H9 (cell line): ENCODE measurements at regions not wholly inside any gene's neighbourhood (a gene's known extent, or its start where the extent isn't known, plus 50 kb on each side); places are given as distances from the start of the nearest gene placed in this dataset.

Source experiments
- DNase-seq: peaks from one replicate; pipeline ENCODE4 v3.0.0-alpha.2; 2017
- H2AFZ ChIP-seq: one replicate; pipeline ENCODE4 v1.6.1; 2013; ENCODE audit warnings: mild to moderate bottlenecking, low read length, control low read depth, moderate library complexity
- H2AK5ac ChIP-seq: 2 replicates; pipeline ENCODE4 v1.6.1; 2013; ENCODE audit warnings: low read length, control low read depth, mixed read lengths; ENCODE audit not compliant: insufficient read length
- H2BK120ac ChIP-seq: one replicate; pipeline ENCODE4 v1.6.1; 2013; ENCODE audit warnings: low read depth, mild to moderate bottlenecking, low read length, control low read depth, inconsistent platforms; ENCODE audit not compliant: poor library complexity, severe bottlenecking
- H2BK12ac ChIP-seq: 2 replicates; pipeline ENCODE4 v1.6.1; 2013; ENCODE audit warnings: low read length, control low read depth, mixed read lengths, low read depth; ENCODE audit not compliant: insufficient read length
- H2BK15ac ChIP-seq: 2 replicates; pipeline ENCODE4 v1.6.1; 2013; ENCODE audit warnings: low read depth, low read length, control low read depth
- H2BK20ac ChIP-seq: one replicate; pipeline ENCODE4 v1.6.1; 2013; ENCODE audit warnings: low read depth, mild to moderate bottlenecking, low read length, control low read depth, inconsistent platforms; ENCODE audit not compliant: poor library complexity, severe bottlenecking
- H2BK5ac ChIP-seq: 2 replicates; pipeline ENCODE4 v1.6.1; 2013; ENCODE audit warnings: low read length, control low read depth, mixed read lengths; ENCODE audit not compliant: insufficient read length
- H3K14ac ChIP-seq: 2 replicates; pipeline ENCODE4 v1.6.1; 2013; ENCODE audit warnings: low read length, control low read depth; ENCODE audit not compliant: insufficient read depth
- H3K18ac ChIP-seq: 2 replicates; pipeline ENCODE4 v1.6.1; 2013; ENCODE audit warnings: low read depth, mild to moderate bottlenecking, mixed read lengths, low read length, control low read depth; ENCODE audit not compliant: insufficient read length
- H3K23ac ChIP-seq: 2 replicates; pipeline ENCODE4 v1.6.1; 2013; ENCODE audit warnings: low read length, control low read depth, mixed read lengths, low read depth; ENCODE audit not compliant: insufficient read length
- H3K23me2 ChIP-seq: 2 replicates; pipeline ENCODE4 v1.6.1; 2013; ENCODE audit warnings: low read depth, mild to moderate bottlenecking, mixed read lengths, low read length, control low read depth; ENCODE audit not compliant: insufficient read length, poor library complexity, severe bottlenecking
- H3K27ac ChIP-seq: 2 replicates; pipeline ENCODE4 v1.5.1; 2013; ENCODE audit warnings: low read length, control low read depth, mixed read lengths, low read depth; ENCODE audit not compliant: insufficient read length
- H3K27me3 ChIP-seq: 2 replicates; pipeline ENCODE4 v1.6.1; 2013; ENCODE audit warnings: low read length, control low read depth, inconsistent platforms; ENCODE audit not compliant: insufficient read depth
- H3K4ac ChIP-seq: 2 replicates; pipeline ENCODE4 v1.6.1; 2013; ENCODE audit warnings: low read depth, mild to moderate bottlenecking, control low read depth, inconsistent platforms, low read length, moderate library complexity
- H3K4me1 ChIP-seq: 2 replicates; pipeline ENCODE4 v1.6.1; 2013; ENCODE audit warnings: low read length, control low read depth, inconsistent platforms; ENCODE audit not compliant: insufficient read depth
- H3K4me2 ChIP-seq: 2 replicates; pipeline ENCODE4 v1.6.1; 2013; ENCODE audit warnings: low read length, control low read depth, mixed read lengths; ENCODE audit not compliant: insufficient read length, insufficient read depth
- H3K56ac ChIP-seq: 2 replicates; pipeline ENCODE4 v1.6.1; 2013; ENCODE audit warnings: low read depth, mild to moderate bottlenecking, mixed read lengths, low read length, control low read depth; ENCODE audit not compliant: insufficient read length
- H3K79me1 ChIP-seq: 2 replicates; pipeline ENCODE4 v1.6.1; 2013; ENCODE audit warnings: low read depth, mild to moderate bottlenecking, moderate library complexity, low read length, control low read depth, inconsistent platforms; ENCODE audit not compliant: insufficient read depth, poor library complexity, severe bottlenecking
- H3K79me2 ChIP-seq: 2 replicates; pipeline ENCODE4 v1.6.1; 2013; ENCODE audit warnings: low read length, control low read depth, inconsistent platforms; ENCODE audit not compliant: insufficient read depth
- H3K9ac ChIP-seq: 2 replicates; pipeline ENCODE4 v1.6.1; 2013; ENCODE audit warnings: low read length, control low read depth, mixed read lengths; ENCODE audit not compliant: insufficient read length; ENCODE audit errors: extremely low read depth
- H3K9me3 ChIP-seq: one replicate; pipeline ENCODE4 v1.6.1; 2013; ENCODE audit warnings: low read depth, low read length, inconsistent platforms; ENCODE audit not compliant: control insufficient read depth
- H3T11ph ChIP-seq: one replicate; pipeline ENCODE4 v1.6.1; 2013; ENCODE audit warnings: mild to moderate bottlenecking, low read length, control low read depth, inconsistent platforms
- H4K20me1 ChIP-seq: one replicate; pipeline ENCODE4 v1.6.1; 2013; ENCODE audit not compliant: control insufficient read depth, insufficient read length, insufficient read depth
- H4K5ac ChIP-seq: 2 replicates; pipeline ENCODE4 v1.6.1; 2013; ENCODE audit warnings: low read depth, mild to moderate bottlenecking, mixed read lengths, low read length, control low read depth; ENCODE audit not compliant: insufficient read length
- H4K8ac ChIP-seq: replicated peaks from 2 replicates; pipeline ENCODE4 v1.6.1; 2013; ENCODE audit warnings: low read length, control low read depth, mixed read lengths, low read depth; ENCODE audit not compliant: insufficient read length
- H4K91ac ChIP-seq: 2 replicates; pipeline ENCODE4 v1.6.1; 2013; ENCODE audit warnings: low read depth, mild to moderate bottlenecking, moderate library complexity, mixed read lengths, low read length, control low read depth; ENCODE audit not compliant: insufficient read length
- H3K27ac Mint-ChIP-seq, 3 experiments: 2 replicates in 2 of 3; 3 replicates in 1 of 3; pipeline ENCODE4 v1.8.0; 2020 to 2021; ENCODE audit warnings: mixed read lengths in 3 of 3, mild to moderate bottlenecking in 1 of 3, moderate library complexity in 1 of 3
- H3K27me3 Mint-ChIP-seq: 2 replicates; pipeline ENCODE4 v1.8.0; 2021; ENCODE audit warnings: low read depth, mild to moderate bottlenecking, moderate library complexity, mixed read lengths
- H3K36me3 Mint-ChIP-seq, 3 experiments: 2 replicates in 2 of 3; 3 replicates in 1 of 3; pipeline ENCODE4 v1.8.0; 2020 to 2021; ENCODE audit warnings: low read depth in 3 of 3, mixed read lengths in 3 of 3; ENCODE audit not compliant: insufficient read depth in 1 of 3
- H3K4me1 Mint-ChIP-seq, 2 experiments: 2 replicates each; pipeline ENCODE4 v1.8.0; 2020; ENCODE audit warnings: mixed read lengths in 2 of 2
- H3K4me3 Mint-ChIP-seq, 2 experiments: 2 replicates in 1 of 2; 3 replicates in 1 of 2; pipeline ENCODE4 v1.8.0; 2020 to 2021; ENCODE audit warnings: mild to moderate bottlenecking in 2 of 2, mixed read lengths in 2 of 2, moderate library complexity in 1 of 2
- H3K9me3 Mint-ChIP-seq, 2 experiments: 2 replicates in 1 of 2; 3 replicates in 1 of 2; pipeline ENCODE4 v1.8.0; 2020; ENCODE audit warnings: mild to moderate bottlenecking in 2 of 2, mixed read lengths in 2 of 2, moderate library complexity in 1 of 2
- WGBS: extraction: QIAGEN DNeasy Blood & Tissue Kit; methylation state at CpG from one replicate; pipeline ENCODE4 v1.1.7; 2013; ENCODE audit warnings: missing lambda C conversion rate, low lambda C conversion rate, mixed read lengths; ENCODE audit not compliant: insufficient read length; ENCODE audit errors: extremely low coverage; 5-methylcytosine and 5-hydroxymethylcytosine counted together
- TF ChIP-seq, protein P1 (sequence below): fragments of 200-600 bp; sonication (generic); conservative IDR thresholded peaks from 3 replicates; pipeline ENCODE4 v1.8.0; 2021; ENCODE audit warnings: antibody characterized with exemption, mild to moderate bottlenecking

DNA sequence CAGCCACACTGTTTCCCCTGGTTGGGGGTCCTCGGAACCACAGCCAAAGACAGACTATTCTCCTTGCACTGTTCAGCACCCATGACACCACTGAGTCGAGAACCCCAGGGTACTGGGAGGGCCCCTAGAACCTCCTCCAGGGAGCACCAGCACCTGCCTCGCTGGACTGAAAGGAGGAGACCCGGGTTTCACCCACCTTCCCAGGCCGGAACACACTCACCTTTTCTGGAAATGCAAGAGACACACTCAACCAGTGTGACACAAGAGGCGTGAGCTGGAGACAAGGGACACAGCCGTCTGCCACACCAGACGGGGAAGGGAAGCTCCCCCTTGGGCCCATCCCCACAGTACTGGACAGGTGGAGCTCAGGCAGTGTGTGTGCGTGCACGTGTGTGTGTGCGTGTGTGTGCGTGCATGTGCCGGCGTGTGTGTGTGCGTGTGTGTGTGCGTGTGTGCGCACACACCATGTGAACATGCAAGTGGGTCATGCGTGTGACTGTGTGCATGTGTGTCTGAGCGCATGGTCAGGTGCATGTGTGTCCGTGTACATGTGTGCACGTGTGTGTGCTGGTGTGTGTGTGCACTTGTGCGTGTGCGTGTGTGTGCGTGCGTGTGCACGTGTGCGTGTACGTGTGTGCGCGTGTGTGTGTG is 128.8 kb upstream of the NKX1-1 start:
- no peak overlapping the region for H2BK12ac ChIP-seq
- Mint-ChIP-seq H3K36me3 (no peaks in the 10 kb centered on the region; a peak in 1 of 7 replicates), H3K4me3 (no peak overlapping the region), H3K4me1 (0 out of 4 replicates have a peak, but pooled peaks cover 0 to 2% of the 10 kb centered on the region in 2 experiments), H3K9me3 (no peaks in the 10 kb centered on the region; a peak in 1 of 5 replicates), H3K27me3 (peaks cover 4% of the 10 kb centered on the region; the same call in 1 of the 2 replicates), H3K27ac (peak overlapping the region in 2 of 3 experiments; percentile 73 to 78; a peak in 2 of 7 replicates)
- H3K23me2 ChIP-seq, result no peaks in the 10 kb centered on the region
- H2BK120ac ChIP-seq, result no peak overlapping the region
- no peak overlapping the region for H3K23ac ChIP-seq
- peak overlapping the region; percentile 63 for H4K8ac ChIP-seq
- H3K79me1 ChIP-seq, result no peaks in the 10 kb centered on the region
- H3K4ac ChIP-seq, result no peak overlapping the region
- H3K9ac ChIP-seq, result no peak overlapping the region
- H3K4me2 ChIP-seq, result no peak overlapping the region
- H3K27me3 ChIP-seq, result no peaks in the 10 kb centered on the region
- no peaks in the 10 kb centered on the region for H3K4me1 ChIP-seq
- peak overlapping the region; percentile 8 for H3K18ac ChIP-seq
- H3T11ph ChIP-seq, result no peak overlapping the region
- H2BK20ac ChIP-seq, result no peak overlapping the region
- TF ChIP-seq, protein P1, sequence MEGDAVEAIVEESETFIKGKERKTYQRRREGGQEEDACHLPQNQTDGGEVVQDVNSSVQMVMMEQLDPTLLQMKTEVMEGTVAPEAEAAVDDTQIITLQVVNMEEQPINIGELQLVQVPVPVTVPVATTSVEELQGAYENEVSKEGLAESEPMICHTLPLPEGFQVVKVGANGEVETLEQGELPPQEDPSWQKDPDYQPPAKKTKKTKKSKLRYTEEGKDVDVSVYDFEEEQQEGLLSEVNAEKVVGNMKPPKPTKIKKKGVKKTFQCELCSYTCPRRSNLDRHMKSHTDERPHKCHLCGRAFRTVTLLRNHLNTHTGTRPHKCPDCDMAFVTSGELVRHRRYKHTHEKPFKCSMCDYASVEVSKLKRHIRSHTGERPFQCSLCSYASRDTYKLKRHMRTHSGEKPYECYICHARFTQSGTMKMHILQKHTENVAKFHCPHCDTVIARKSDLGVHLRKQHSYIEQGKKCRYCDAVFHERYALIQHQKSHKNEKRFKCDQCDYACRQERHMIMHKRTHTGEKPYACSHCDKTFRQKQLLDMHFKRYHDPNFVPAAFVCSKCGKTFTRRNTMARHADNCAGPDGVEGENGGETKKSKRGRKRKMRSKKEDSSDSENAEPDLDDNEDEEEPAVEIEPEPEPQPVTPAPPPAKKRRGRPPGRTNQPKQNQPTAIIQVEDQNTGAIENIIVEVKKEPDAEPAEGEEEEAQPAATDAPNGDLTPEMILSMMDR, result no peak
- H3K27ac ChIP-seq, result no peak overlapping the region
- H3K79me2 ChIP-seq, result no peaks in the 10 kb centered on the region
- H3K9me3 ChIP-seq, result no peaks in the 10 kb centered on the region
- no peak overlapping the region for H4K91ac ChIP-seq
- no peak overlapping the region for H2BK5ac ChIP-seq
- WGBS, result no CpG with 5 or more reads among the region's 30 CpGs
- H4K5ac ChIP-seq, result no peak overlapping the region
- H4K20me1 ChIP-seq, result no peaks in the 10 kb centered on the region
- H3K56ac ChIP-seq, result no peak overlapping the region
- H2BK15ac ChIP-seq, result no peak overlapping the region
- no peak overlapping the region for H2AK5ac ChIP-seq
- no peak overlapping the region for H3K14ac ChIP-seq
- no peak for DNase-seq
- H2AFZ ChIP-seq, result no peak overlapping the region
